ENCODE measurements at regions not wholly inside any gene's neighbourhood (a gene's known extent, or its start where the extent isn't known, plus 50 kb on each side); places are given as distances from the start of the nearest gene placed in this dataset.

DNA sequence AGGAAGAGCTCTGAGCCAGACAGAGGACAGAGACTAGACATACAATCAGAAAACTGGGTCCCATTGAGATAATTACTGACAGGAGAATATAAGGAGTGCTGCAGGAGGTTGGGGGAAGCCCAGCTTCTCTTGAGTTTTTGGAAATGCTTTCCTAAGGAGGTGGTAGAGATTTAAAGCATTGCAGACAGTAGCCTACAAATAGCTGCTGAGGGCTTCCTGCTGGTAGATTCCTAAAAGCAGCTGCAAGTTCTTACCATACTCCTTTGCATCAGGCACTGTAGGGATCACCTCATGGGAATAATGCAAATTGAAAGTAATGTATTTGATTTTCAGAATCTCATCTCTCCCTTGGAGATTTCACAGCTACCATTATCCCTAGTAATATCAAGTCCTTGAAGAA, 902.6 kb upstream of the GCFC2 start:
- intact Hi-C loops (cut with DNase I; ENCODE audit: low total_unique reads): no loop called here
- no peak overlapping the region for H3K4me3 ChIP-seq (ENCODE audit: low read depth, poor library complexity, severe bottlenecking)
- TF ChIP-seq, protein P1, sequence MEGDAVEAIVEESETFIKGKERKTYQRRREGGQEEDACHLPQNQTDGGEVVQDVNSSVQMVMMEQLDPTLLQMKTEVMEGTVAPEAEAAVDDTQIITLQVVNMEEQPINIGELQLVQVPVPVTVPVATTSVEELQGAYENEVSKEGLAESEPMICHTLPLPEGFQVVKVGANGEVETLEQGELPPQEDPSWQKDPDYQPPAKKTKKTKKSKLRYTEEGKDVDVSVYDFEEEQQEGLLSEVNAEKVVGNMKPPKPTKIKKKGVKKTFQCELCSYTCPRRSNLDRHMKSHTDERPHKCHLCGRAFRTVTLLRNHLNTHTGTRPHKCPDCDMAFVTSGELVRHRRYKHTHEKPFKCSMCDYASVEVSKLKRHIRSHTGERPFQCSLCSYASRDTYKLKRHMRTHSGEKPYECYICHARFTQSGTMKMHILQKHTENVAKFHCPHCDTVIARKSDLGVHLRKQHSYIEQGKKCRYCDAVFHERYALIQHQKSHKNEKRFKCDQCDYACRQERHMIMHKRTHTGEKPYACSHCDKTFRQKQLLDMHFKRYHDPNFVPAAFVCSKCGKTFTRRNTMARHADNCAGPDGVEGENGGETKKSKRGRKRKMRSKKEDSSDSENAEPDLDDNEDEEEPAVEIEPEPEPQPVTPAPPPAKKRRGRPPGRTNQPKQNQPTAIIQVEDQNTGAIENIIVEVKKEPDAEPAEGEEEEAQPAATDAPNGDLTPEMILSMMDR (IDR thresholded peaks at IDR 0.05): no peak
- TF ChIP-seq POLR2A (IDR thresholded peaks at IDR 0.05): no peak
- DNase-seq (ENCODE audit: low spot score in 2 of 2): no peak

DNA sequence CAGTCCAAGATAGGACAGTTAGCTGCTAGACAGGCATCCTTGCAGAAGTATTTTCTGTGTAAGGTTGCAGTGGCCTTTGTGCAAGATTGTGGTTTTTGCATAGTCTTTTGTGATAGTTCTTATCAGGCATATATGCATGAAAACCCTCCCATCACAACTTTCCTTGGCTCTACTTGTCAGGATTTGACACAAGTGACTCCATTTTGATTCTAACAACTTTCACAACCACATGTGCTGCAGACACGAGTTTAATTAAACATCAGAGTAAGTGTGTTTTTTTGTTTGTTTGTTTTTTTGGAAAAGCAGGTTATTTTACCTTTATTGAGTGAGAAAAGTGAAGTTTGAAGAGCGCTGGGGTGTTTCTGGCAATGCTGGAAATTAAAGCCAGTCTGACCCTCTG, 902.0 kb upstream of the GCFC2 start:
- no peak for TF ChIP-seq POLR2A (IDR thresholded peaks at IDR 0.05)
- TF ChIP-seq, protein P1 (IDR thresholded peaks at IDR 0.05): no peak
- DNase-seq (ENCODE audit: low spot score in 2 of 2): no peak
- 68 to 71% methylated on average over 2 of the region's 2 CpGs for WGBS, 2 donors
- intact Hi-C loops (cut with DNase I; ENCODE audit: low total_unique reads): no loop called here
- H3K4me3 ChIP-seq (ENCODE audit: low read depth, poor library complexity, severe bottlenecking): no peak overlapping the region

DNA sequence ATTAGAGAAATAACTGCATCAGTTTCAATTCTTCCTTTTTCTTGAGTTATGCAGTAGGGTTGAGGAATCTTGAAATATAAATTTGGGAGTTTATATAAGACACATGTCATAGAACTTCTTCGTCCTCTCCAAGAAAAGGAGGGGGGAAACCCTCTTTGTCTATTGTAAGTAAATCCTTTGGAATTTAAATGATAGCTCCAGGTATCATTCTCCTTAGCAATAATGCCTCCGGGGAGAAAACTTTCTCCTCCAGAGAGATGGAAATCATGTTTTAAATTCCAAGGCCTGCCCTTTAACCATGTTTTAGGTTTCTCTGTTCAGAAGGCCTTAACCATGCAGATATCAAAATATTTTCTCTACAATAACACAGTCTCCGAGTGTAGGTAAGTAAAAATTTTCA, 899.7 kb upstream of the GCFC2 start:
- intact Hi-C loops (cut with DNase I; ENCODE audit: low total_unique reads): no loop called here
- TF ChIP-seq POLR2A (IDR thresholded peaks at IDR 0.05): no peak
- TF ChIP-seq, protein P1 (IDR thresholded peaks at IDR 0.05): no peak
- no peak overlapping the region for H3K4me3 ChIP-seq (ENCODE audit: low read depth, poor library complexity, severe bottlenecking)
- WGBS, 2 donors: 59 to 63% methylated on average over 3 of the region's 3 CpGs
- DNase-seq (ENCODE audit: low spot score in 2 of 2): no peak

DNA sequence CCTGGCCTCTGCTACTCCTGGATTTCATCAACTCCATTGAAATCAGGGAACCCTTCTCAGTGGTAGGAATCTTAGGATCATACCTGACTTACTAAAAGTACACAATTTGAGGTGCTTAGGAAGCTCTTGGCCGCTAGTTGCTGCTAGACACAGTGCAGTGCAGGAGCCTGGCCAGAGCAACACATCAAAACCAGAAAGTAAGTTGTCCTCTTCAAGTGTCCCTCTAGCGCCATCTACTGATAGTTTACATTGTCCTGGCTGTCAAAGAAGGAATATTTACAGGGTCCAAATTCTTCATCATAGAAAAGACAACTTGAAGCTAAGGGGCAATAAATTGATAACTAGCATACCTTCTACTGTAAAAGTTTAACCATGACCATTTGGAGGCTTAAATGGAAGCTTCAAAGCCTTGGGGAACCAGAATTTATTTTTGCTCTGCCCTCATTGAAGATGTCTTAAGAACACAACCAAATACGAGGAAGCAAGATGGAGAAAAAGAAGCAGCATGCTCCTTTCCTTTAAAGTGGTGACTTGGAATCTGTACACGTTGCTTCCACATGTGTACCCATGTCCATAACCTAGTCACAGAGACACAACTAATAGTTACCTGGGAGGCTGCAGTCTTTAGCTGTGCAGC, 889.1 kb upstream of the GCFC2 start:
- DNase-seq (ENCODE audit: low spot score in 2 of 2): no peak
- 13 to 17% methylated on average over 4 of the region's 4 CpGs for WGBS, 2 donors
- TF ChIP-seq POLR2A (IDR thresholded peaks at IDR 0.05): no peak
- TF ChIP-seq, protein P1 (IDR thresholded peaks at IDR 0.05): no peak
- intact Hi-C loops (cut with DNase I; ENCODE audit: low total_unique reads): no loop called here
- no peak overlapping the region for H3K4me3 ChIP-seq (ENCODE audit: low read depth, poor library complexity, severe bottlenecking)

DNA sequence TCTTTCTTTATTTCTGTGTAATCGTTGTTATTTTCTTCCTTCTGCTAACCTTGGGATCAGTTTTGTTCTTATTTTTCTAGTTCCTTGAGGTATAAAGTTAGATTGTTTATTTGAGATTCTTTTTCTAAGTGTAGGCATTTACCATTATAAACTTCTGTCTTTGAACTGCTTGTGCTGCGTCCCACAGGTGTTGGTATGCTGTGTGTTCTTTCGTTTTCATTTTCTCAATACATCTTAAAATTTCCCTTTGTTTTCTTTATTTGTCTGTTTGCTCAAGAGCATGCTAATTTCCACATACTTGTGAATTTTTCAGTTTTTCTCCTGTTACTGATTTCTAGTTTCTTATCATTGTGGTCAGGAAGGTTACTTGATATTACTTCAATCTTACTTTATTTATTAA, 873.8 kb upstream of the GCFC2 start:
- no peak for DNase-seq (ENCODE audit: low spot score in 2 of 2)
- intact Hi-C loops (cut with DNase I; ENCODE audit: low total_unique reads): no loop called here
- 63 to 92% methylated on average over 3 of the region's 3 CpGs for WGBS, 2 donors
- no peak for TF ChIP-seq POLR2A (IDR thresholded peaks at IDR 0.05)
- TF ChIP-seq, protein P1 (IDR thresholded peaks at IDR 0.05): no peak
- no peak overlapping the region for H3K4me3 ChIP-seq (ENCODE audit: low read depth, poor library complexity, severe bottlenecking)

DNA sequence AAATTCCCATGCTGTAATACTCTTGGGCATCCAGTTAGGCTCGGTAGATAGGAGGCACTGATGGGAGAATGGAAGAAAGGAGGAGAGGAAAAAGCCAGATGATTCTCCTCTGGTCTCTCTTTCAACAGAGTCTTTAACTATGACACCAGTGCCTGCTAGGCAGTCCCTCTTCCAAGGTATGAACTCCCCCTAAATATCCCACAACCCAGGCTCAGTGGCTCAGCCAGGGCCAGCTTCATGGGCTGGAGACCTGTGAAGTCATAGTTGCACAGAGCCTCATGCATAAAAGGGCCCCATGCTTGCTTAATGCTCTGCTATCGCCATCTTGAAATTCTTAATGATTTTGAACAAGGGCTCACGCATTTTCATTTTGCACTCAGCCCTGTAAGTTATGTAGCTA, 869.2 kb upstream of the GCFC2 start:
- 86 to 87% methylated on average over 3 of the region's 3 CpGs for WGBS, 2 donors
- no peak overlapping the region for H3K4me3 ChIP-seq (ENCODE audit: low read depth, poor library complexity, severe bottlenecking)
- TF ChIP-seq POLR2A (IDR thresholded peaks at IDR 0.05): no peak
- TF ChIP-seq, protein P1 (IDR thresholded peaks at IDR 0.05): no peak
- intact Hi-C loops (cut with DNase I; ENCODE audit: low total_unique reads): no loop called here
- DNase-seq (ENCODE audit: low spot score in 2 of 2): no peak
